ENCODE measurements at regions not wholly inside any gene's neighbourhood (a gene's known extent, or its start where the extent isn't known, plus 50 kb on each side); places are given as distances from the start of the nearest gene placed in this dataset.

DNA sequence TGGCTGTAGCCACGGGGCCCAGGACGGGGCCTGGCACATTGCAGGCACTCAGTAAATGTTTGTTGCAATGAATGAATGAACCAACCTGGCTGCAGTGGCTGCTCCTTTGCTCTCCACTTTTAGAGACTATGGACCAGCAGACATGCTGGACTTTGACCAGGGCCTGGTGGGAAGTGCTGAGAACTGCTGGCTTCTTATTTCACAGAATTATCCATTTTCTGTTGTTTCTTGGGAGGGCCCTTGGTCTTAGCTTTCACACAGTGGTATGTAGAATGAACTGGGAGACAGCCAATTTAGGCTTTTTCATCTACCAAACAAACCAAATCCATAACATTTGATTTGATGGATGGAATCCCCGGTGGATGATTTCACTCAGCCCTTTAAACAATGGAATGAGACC lies 78.0 kb upstream of the LHFPL2 start:
- intact Hi-C loops (cut with micrococcal nuclease) = no loop called here
- TF ChIP-seq CTCF (IDR thresholded peaks at IDR 0.05; ENCODE audit: borderline replicate concordance) = no peak
- Histone ChIP-seq H3K4me1 (no peaks in the 10 kb centered on the region), H3K36me3 (no peaks in the 10 kb centered on the region), H3K9me3 (replicated peaks) (no peaks in the 10 kb centered on the region), H3K4me3 (no peak overlapping the region), H3K27me3 (ENCODE audit: low read depth) (no peaks in the 10 kb centered on the region), H3K27ac (replicated peaks) (no peak overlapping the region)
- no peak for DNase-seq

GRCh38 chr5:78726003-78726402 lies 77.4 kb upstream of the LHFPL2 start:
- Histone ChIP-seq H3K27ac (replicated peaks) (no peak overlapping the region), H3K27me3 (ENCODE audit: low read depth) (no peaks in the 10 kb centered on the region), H3K4me1 (no peaks in the 10 kb centered on the region), H3K36me3 (no peaks in the 10 kb centered on the region), H3K9me3 (replicated peaks) (no peaks in the 10 kb centered on the region), H3K4me3 (no peak overlapping the region)
- no peak for TF ChIP-seq CTCF (IDR thresholded peaks at IDR 0.05; ENCODE audit: borderline replicate concordance)
- intact Hi-C loops (cut with micrococcal nuclease) = no loop called here
- no peak for DNase-seq

DNA sequence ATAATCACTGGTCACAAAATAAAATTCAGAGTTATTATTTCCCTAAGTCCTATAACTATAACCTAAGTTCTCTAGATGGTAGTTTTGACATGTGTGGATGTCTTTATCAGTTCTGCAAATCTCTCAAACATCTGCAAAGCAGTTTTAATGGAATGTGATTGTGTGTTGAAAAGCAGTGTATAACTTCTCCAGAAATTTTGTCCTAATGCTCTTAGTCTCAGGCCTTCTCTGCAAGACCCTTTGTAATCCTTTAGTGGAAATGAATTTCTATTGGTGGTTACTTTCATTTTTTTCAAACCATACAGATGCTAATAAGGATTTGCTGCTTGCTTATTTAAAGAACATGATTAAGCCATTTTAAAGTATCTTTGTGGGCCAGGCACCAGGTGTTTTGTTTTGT lies 75.5 kb upstream of the LHFPL2 start:
- Histone ChIP-seq H3K4me3 (no peak overlapping the region), H3K9me3 (replicated peaks) (no peaks in the 10 kb centered on the region), H3K4me1 (peaks cover 5% of the 10 kb centered on the region), H3K27me3 (ENCODE audit: low read depth) (no peaks in the 10 kb centered on the region), H3K27ac (replicated peaks) (no peak overlapping the region), H3K36me3 (no peaks in the 10 kb centered on the region)
- no peak for DNase-seq
- intact Hi-C loops (cut with micrococcal nuclease) = no loop called here
- TF ChIP-seq CTCF (IDR thresholded peaks at IDR 0.05; ENCODE audit: borderline replicate concordance) = no peak

DNA sequence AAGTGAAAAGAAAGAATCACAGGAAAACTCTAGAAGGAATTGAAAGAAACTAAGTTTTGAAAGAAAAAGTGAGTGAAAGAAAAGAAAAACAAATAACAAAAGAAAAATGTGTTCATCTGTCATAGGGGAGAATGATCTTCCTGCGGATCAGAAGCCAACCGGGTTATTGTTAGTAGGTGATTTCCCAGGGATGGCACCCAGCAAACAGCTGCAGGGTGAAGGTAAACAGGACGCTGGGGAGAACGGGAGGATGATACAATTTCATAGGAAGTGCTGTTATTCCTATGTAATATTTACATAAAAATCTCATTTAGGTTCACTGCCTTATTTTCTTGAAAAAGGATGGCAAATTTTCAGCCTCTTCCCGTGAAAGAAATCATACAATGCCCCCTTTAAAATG lies 72.4 kb upstream of the LHFPL2 start:
- Histone ChIP-seq H3K4me3 (no peak overlapping the region), H3K9me3 (replicated peaks) (no peaks in the 10 kb centered on the region), H3K36me3 (no peaks in the 10 kb centered on the region), H3K27me3 (ENCODE audit: low read depth) (no peaks in the 10 kb centered on the region), H3K27ac (replicated peaks) (no peak overlapping the region), H3K4me1 (peaks cover 5% of the 10 kb centered on the region)
- intact Hi-C loops (cut with micrococcal nuclease) = no loop called here
- DNase-seq = no peak
- no peak for TF ChIP-seq CTCF (IDR thresholded peaks at IDR 0.05; ENCODE audit: borderline replicate concordance)

DNA sequence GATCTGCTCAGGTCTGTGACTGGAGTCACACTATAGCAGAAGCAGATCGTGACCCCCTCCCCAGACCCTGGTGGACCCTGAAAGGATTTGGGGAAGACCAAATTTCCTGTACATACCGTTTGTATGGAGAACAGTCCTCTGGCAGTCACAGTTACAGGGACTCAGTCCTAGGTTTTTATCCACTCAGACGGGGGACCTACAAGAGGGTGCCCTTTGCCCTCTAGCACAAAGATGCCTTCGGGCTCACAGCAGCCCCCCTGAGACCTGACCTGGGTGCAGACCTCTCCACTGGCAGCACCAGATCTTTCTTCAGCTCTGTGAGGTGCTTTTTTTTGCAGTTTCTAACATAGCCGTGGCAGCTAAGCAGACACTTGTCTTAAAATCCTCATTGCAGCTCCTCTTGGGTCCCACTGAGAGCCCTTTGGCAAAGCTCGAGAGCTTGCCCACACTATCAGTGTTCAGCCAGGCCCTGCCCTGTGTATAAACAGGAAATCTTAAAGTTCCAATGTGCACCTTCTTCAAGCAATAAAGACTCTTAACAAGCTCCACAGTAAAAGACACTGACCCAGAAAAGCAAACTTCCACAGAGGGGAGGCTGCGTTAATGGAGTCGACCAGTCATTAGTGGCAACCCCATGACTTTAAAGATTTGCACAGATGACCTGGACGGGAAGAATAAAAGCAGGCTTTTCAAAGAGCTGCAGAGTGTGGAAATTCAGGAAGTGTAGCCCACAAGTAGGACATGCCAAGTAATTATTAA lies 71.8 kb upstream of the LHFPL2 start:
- intact Hi-C loops (cut with micrococcal nuclease) = no loop called here
- Histone ChIP-seq H3K36me3 (no peaks in the 10 kb centered on the region), H3K4me3 (no peak overlapping the region), H3K4me1 (peaks cover 5% of the 10 kb centered on the region), H3K27me3 (ENCODE audit: low read depth) (no peaks in the 10 kb centered on the region), H3K27ac (replicated peaks) (no peak overlapping the region), H3K9me3 (replicated peaks) (no peaks in the 10 kb centered on the region)
- no peak for TF ChIP-seq CTCF (IDR thresholded peaks at IDR 0.05; ENCODE audit: borderline replicate concordance)
- no peak for DNase-seq
